HG03045 (cell line): ENCODE measurements at regions not wholly inside any gene's neighbourhood (a gene's known extent, or its start where the extent isn't known, plus 50 kb on each side); places are given as distances from the start of the nearest gene placed in this dataset.
"Not testable (repeated sequence)": the region's sequence is repeated elsewhere in the genome, so short reads cannot be mapped to it uniquely, and the experiment has no call there.

Experiments used
- ATAC-seq: cut with Tn5 transposase; IDR thresholded peaks from one replicate; pipeline ENCODE4 v1.9.1; 2021; ENCODE audit warnings: mild to moderate bottlenecking, moderate library complexity; ENCODE audit not compliant: unreplicated experiment

DNA sequence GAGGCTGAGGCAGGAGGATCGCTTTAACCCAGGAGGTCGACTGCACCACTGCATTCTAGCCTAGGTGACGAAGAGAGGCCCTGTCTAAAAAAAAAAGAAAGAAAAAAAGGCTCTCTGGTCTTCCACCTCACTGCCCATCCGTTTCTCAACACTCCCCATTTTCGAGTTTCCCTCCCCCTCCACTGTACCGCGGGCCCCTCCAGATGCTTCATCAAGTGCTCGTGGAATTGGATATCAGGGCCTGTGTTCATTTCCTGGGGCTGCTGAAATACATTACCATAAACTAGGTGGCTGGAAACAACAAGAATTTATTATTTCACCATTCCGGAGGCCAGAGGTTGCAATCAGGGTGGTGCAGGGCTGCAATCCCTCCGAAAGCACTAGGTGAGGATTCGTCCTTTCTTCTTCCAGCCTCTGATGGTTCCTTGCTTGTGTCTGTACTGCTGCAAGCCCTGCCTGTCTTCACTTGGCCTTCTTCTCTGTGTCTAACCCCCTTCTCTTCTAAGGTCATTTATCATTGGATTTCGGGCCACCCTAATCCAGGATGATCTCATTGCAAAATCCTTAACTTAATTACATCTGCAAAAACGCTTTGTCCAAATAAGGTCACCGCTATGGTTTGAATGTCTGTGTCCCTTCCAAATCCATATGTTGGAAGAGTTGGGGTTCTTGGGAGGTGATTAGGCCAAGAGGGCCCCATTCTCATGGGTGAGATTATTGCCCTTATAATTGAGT, 135.1 kb downstream of the CRLF3 start:
- not testable (repeated sequence) for ATAC-seq

DNA sequence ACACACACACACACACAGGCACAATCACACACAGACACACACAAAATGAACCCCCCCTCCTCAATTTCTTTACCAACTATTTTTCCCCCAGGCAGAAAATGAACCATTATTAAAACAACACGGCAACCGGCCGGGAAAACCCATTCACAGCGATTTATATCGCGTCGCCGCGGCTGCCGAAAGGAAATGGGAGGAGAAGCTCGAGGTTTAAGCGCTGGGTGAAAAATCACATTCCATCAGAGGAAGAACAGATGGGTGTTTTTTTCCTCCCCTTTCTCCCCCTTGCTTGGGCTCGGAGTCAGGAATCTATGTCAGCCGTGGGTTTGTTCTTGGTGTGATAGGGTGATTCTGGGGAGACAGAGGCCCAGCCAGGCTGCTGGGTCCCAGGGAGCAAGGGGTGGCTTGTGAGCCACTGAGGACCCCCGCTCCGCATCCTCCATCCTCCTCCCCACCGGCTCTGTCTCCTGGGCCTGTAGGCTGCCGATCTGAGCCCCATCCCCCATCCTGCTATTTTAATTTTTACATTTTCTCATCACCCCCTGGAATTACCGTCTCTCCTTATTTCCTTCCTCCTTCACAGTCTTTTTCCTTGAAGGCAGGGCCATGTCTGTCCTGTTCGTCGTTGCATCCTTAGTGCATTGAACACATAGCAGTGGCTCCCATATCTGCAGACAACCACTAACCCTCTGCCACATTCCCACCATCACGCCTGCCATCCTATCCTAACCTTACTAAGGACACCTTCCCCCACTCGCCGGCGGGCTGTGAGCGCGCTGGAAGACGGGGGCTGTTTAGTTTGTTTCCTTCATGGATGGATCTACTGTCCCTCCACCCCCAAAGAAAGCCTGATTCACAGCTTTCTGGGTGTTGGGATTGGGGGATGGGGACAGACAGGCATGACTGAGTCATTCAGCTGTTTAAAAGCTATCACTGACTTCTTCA, 137.7 kb downstream of the CRLF3 start:
- ATAC-seq, result not testable (repeated sequence)

DNA sequence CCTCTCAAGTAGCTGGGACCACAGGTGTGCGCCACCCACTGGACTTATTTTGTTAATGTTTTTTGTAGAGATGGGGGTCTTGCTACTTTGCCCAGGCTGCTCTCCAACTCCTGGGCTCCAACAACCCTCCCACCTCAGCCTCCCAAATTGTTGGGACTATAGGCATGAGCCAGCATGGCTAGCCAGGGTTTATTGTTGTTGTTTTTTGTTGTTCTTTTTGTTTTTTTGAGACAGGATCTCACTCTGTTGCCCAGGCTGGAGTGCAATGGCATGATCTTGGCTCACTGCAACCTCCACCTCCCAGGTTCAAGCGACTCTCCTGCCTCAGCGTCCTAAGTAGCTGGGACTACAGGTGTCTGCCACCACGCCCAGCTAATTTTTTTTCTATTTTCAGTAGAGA, 142.2 kb downstream of the CRLF3 start:
- not testable (repeated sequence) for ATAC-seq

DNA sequence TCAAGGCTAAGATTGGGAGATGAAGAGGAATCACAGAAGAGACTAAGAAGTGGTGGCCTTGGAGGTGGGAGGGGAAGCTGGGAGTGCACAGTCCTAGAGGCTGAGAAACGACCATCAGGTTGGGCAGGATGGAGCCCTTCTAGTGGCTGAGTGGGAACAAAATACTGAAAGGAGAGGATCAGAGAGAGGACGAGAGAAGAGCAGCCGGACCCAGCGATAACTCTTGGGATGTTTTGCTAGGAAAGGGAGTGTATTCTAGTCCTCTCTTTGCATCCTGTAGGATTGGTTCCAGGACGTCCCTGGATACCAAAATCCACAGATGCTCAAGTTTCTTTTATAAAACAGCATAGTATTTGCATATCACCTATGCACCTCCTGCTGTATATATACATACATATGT, 143.8 kb downstream of the CRLF3 start:
- ATAC-seq, result not testable (repeated sequence)

DNA sequence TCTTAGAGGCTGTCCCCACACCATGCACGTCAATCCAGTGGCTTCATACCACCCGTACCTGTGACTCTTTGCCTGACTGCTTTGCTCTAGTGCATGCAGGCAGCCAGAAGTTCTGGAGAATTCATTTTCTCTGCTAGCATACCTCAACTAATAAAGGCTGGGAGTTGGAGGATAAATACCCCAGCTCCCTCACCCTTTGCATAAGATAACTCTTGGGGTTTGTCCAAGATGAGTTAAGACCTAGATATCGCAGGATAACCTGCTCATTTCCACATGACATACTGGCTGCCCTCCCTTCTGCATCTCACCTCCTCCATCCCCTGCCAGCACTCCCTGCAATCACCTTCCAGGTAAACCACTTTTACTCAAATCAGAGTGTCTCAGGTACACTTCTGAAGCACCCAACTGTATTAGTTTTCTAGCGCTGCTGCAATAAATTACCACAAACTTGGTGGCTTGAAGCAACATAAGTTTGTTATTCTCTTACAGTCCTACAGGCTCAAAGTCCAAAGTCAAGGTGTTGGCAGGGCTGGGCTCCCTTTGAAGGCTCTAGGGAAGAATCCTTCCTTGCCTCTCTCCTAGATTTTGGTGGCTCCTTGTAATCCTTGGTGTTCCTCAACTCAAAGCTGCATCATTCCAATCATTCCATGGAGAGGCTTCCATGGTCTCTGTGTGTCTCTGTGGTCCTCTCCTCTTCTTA, 146.8 kb downstream of the CRLF3 start:
- ATAC-seq, result no peak

GRCh38 chr17:30675777-30676492, 148.6 kb downstream of the CRLF3 start:
- not testable (repeated sequence) for ATAC-seq

DNA sequence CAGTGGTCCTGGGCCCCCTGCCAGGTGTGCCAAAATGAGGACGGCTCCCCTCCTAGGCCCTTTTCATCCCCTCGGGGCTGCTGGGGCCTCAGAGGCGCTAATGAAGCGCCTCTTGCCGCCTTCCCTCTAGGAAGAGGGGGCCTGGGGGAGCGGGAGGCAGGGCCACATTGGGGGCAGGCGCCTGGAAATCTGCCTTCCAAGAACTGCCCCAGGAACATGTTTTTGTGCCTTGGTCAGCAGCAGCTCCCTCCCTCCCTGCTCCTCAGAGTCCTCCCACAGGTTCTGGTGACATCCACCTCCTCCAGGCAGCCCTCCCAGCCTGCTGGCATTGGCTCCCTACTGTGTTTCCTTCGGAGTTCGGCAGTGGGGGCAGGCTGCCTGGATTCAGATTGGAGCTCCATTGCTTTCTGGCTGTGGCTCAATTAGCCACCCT, 155.3 kb downstream of the CRLF3 start:
- not testable (repeated sequence) for ATAC-seq

- ATAC-seq, result not testable (repeated sequence)
These were observed 155.9 kb downstream of the CRLF3 start for GRCh38 chr17:30668360-30669181.

GRCh38 chr17:30667657-30668359, 156.7 kb downstream of the CRLF3 start:
- not testable (repeated sequence) for ATAC-seq

- ATAC-seq, result not testable (repeated sequence)
These were observed 157.4 kb downstream of the CRLF3 start for GRCh38 chr17:30666838-30667656.

- not testable (repeated sequence) for ATAC-seq
These were observed 160.6 kb downstream of the CRLF3 start for GRCh38 chr17:30663727-30664455.

DNA sequence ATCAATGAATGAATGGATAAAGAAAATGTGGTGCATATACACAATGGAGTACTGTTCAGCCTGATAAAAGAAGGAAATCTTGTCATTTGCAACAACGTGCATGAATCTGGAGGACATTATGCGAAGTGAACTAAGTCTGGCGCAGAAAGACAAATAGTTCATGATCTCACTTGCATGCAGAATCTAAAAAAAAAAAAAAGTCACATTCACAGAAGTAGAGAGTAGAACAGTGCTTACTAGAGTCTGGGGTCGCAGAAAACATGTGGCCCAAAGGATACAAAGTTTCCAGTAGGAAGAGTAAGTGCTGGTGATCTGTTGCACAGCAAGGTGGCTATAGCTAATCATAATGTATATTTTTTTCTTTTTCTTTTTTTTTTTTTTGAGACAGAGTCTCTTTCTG, 167.3 kb downstream of the CRLF3 start:
- ATAC-seq, result not testable (repeated sequence)

DNA sequence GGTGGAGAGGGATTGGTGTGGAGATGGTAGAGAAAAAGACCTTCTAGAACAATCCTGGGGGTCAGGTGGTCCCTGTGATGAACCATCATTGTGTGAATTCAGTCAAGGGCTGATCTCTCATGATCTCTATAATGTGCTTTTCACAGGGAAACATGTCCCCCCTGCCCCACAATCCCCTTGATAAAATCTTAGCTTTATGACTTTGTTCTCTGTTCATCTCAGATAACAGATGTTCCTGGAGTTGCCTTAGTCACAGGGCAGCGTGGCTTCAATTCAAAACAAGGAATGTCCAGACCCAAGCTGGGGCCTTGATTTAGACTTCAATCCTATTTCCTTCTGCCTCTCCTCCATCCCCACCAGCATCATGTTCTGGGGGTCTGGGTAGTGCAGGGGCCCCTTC, 171.5 kb downstream of the CRLF3 start:
- ATAC-seq, result not testable (repeated sequence)

GRCh38 chr17:30650149-30650548, 172.9 kb downstream of the GOSR1 start:
- not testable (repeated sequence) for ATAC-seq

DNA sequence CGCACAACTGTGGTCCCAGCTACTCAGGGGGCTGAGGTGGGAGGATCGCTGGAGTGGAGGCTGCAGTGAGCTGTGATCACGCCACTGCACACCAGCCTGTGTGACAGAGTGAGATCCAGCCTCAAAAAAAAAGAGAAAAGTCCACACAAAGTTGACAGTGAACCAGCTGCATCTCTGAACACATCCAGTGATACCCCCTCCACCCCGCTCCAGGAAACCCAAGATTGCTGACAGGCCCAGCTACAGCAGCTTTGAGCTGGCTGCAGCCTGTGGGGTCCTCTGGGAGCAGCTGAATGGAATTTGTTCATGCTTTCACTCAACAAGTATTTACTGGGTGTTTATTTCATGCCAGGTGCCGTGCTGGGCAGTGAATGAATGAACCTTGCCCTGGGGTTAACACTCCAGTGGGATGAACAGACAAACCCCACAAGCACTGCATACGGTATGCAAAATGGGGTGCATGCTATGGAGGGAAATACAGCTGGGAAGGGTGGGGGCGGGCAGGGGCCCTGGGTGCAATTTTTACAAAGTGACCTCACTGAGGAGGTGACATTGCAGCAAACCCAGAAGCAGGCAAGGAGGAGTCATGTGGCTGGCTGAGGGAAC, 170.9 kb downstream of the GOSR1 start:
- not testable (repeated sequence) for ATAC-seq

DNA sequence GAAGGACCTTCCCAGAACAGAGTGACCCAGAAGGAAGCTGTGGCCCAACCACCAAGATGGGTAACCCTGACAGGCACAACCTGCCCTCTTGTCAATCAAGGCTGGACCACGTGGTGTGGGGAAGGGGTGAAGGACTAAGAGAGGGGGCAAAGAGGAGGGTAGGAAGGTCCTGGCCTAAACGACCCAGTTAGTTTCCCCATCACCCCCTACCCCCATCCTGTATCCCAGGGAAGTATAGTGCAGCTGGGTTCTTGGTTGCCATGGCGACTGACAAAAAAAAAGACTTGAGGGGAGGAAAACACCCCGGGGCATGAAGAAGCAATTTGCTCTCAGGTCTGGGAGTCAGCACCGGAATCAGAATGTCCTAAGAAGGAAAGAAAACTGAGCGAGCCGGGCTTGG, 168.7 kb downstream of the GOSR1 start:
- not testable (repeated sequence) for ATAC-seq

DNA sequence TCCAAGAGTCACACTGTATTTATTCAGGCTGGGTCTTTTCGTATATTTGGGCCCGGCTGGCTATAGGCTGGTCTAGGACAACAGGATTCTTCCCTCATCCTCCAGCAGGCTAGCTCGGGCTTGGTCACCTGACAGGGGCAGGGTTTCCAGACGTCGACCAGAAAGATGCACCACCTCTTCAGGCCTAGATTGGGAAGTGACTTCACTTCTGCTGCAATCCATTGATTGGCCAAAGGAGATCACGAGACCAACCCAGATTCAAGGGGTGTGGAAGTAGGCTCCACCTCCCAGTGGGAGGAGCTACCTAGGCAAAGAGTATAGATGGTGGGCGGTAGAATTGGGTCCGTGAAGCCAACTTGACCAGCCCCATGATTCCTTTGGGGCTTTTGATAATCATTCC, 167.5 kb downstream of the GOSR1 start:
- ATAC-seq, result not testable (repeated sequence)
